Neuronal stem cell (in vitro differentiated cells): ENCODE measurements at regions not wholly inside any gene's neighbourhood (a gene's known extent, or its start where the extent isn't known, plus 50 kb on each side); places are given as distances from the start of the nearest gene placed in this dataset.
A peak's percentile ranks its signal among the peaks of the same experiment; 100 is the strongest.

Experiments
- DNase-seq: peaks from one replicate; pipeline ENCODE4 v3.0.0-alpha.2; 2013; ENCODE audit warnings: low spot score
- H2AFZ ChIP-seq: one replicate; pipeline ENCODE4 v1.6.1; 2013; ENCODE audit warnings: mild to moderate bottlenecking, low read length, inconsistent platforms
- H2AK5ac ChIP-seq: 2 replicates; pipeline ENCODE4 v1.6.1; 2013; ENCODE audit warnings: low read depth, mild to moderate bottlenecking, inconsistent platforms, low read length, moderate library complexity, mixed read lengths
- H2BK120ac ChIP-seq: 2 replicates; pipeline ENCODE4 v1.6.1; 2013; ENCODE audit warnings: low read depth, mild to moderate bottlenecking, inconsistent platforms, low read length, moderate library complexity, mixed read lengths
- H2BK12ac ChIP-seq: one replicate; pipeline ENCODE4 v1.6.1; 2013; ENCODE audit warnings: low read length, inconsistent platforms
- H2BK15ac ChIP-seq: 2 replicates; pipeline ENCODE4 v1.6.1; 2013; ENCODE audit warnings: mild to moderate bottlenecking, low read length, inconsistent platforms, mixed read lengths
- H2BK5ac ChIP-seq: one replicate; pipeline ENCODE4 v1.6.1; 2013; ENCODE audit warnings: inconsistent platforms, mild to moderate bottlenecking, low read length, moderate library complexity
- H3K14ac ChIP-seq: one replicate; pipeline ENCODE4 v1.6.1; 2013; ENCODE audit warnings: low read length, inconsistent platforms
- H3K18ac ChIP-seq: 2 replicates; pipeline ENCODE4 v1.6.1; 2013; ENCODE audit warnings: low read length, inconsistent platforms
- H3K23ac ChIP-seq: 2 replicates; pipeline ENCODE4 v1.6.1; 2013; ENCODE audit warnings: low read depth, mild to moderate bottlenecking, mixed read lengths, low read length, inconsistent platforms; ENCODE audit not compliant: poor library complexity
- H3K27ac ChIP-seq: replicated peaks from 3 replicates; pipeline ENCODE4 v1.5.1; 2013; ENCODE audit warnings: low read length, inconsistent platforms
- H3K27me3 ChIP-seq, 3 experiments: 2 replicates each; pipeline ENCODE4 v1.6.1; 2013; ENCODE audit warnings: low read length in 3 of 3, mild to moderate bottlenecking in 2 of 3, inconsistent platforms in 1 of 3, low read depth in 1 of 3, mixed read lengths in 1 of 3, moderate library complexity in 1 of 3; ENCODE audit not compliant: control insufficient read depth in 3 of 3, insufficient read depth in 3 of 3
- H3K36me3 ChIP-seq, 2 donors: replicated peaks in 1 of 2; 2 replicates each; pipeline ENCODE4 v1.6.1; 2013; ENCODE audit warnings: low read length in 2 of 2; ENCODE audit not compliant: control insufficient read depth in 2 of 2, insufficient read depth in 2 of 2
- H3K4ac ChIP-seq: 2 replicates; pipeline ENCODE4 v1.6.1; 2013; ENCODE audit warnings: inconsistent platforms, mild to moderate bottlenecking, low read length, moderate library complexity
- H3K4me1 ChIP-seq, 2 donors: 1 replicate in 1 of 2; 2 replicates in 1 of 2; pipeline ENCODE4 v1.6.1; 2013; ENCODE audit warnings: low read length in 2 of 2, low read depth in 1 of 2; ENCODE audit not compliant: control insufficient read depth in 2 of 2, insufficient read depth in 1 of 2
- H3K4me2 ChIP-seq: one replicate; pipeline ENCODE4 v1.6.1; 2013; ENCODE audit warnings: mild to moderate bottlenecking, low read length, inconsistent platforms; ENCODE audit not compliant: insufficient read depth, poor library complexity, severe bottlenecking
- H3K4me3 ChIP-seq, 2 donors: 2 replicates each; pipeline ENCODE4 v1.5.1; 2013; ENCODE audit warnings: low read length in 2 of 2, mild to moderate bottlenecking in 2 of 2, inconsistent platforms in 1 of 2, moderate library complexity in 1 of 2
- H3K79me1 ChIP-seq: one replicate; pipeline ENCODE4 v1.6.1; 2013; ENCODE audit warnings: low read depth, mild to moderate bottlenecking, inconsistent platforms, low read length, moderate library complexity
- H3K9ac ChIP-seq: one replicate; pipeline ENCODE4 v1.6.1; 2013; ENCODE audit warnings: mild to moderate bottlenecking, low read depth, low read length, inconsistent platforms; ENCODE audit not compliant: poor library complexity
- H3K9me3 ChIP-seq, 2 donors: replicated peaks in 1 of 2; 2 replicates each; pipeline versions ENCODE3 to v1.6.1; 2013; ENCODE audit warnings: low read length in 2 of 2, mild to moderate bottlenecking in 2 of 2, inconsistent platforms in 1 of 2, low read depth in 1 of 2, mixed read lengths in 1 of 2, moderate library complexity in 1 of 2; ENCODE audit not compliant: control insufficient read depth in 2 of 2, insufficient read depth in 1 of 2
- H4K8ac ChIP-seq: one replicate; pipeline ENCODE4 v1.6.1; 2013; ENCODE audit warnings: low read depth, mild to moderate bottlenecking, inconsistent platforms, low read length, moderate library complexity
- H4K91ac ChIP-seq: one replicate; pipeline ENCODE4 v1.6.1; 2013; ENCODE audit warnings: low read length, low read depth, mild to moderate bottlenecking, inconsistent platforms; ENCODE audit not compliant: poor library complexity
- WGBS, 2 donors: extraction: QIAGEN DNeasy Blood & Tissue Kit; methylation state at CpG; one replicate each; pipeline ENCODE4 v1.1.7; 2013; ENCODE audit warnings: missing lambda C conversion rate in 2 of 2, mixed read lengths in 1 of 2; ENCODE audit not compliant: insufficient read length in 2 of 2, insufficient replicate concordance in 1 of 2; ENCODE audit errors: extremely low coverage in 2 of 2; 5-methylcytosine and 5-hydroxymethylcytosine counted together

DNA sequence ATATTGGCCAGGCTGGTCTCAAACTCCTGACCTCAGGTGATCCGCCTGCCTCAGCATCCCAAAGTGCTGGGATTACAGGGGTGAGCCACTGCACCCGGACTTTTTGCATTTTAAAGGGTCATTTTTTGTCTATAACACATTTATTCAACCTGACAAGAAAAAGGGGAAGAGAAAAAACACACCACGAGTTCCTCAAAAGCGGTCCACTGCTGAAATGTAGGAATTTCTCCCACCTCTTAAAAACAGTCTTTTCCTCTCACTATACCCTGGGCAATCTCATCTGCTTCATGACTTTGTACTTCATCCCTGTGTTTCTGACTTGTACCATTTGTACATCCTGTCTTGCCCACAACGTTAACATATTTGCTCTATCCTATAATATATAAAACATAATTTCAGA is 413.3 kb upstream of the PTBP2 start:
- H3K27ac ChIP-seq = no peak overlapping the region
- no peaks in the 10 kb centered on the region for H3K9me3 ChIP-seq
- no peaks in the 10 kb centered on the region for H3K4me1 ChIP-seq
- H3K4me3 ChIP-seq = no peak overlapping the region
- no peak overlapping the region for H3K4me2 ChIP-seq
- no peak overlapping the region for H3K9ac ChIP-seq
- no peak overlapping the region for H3K23ac ChIP-seq
- no peak overlapping the region for H3K4ac ChIP-seq
- H2BK15ac ChIP-seq = no peak overlapping the region
- no peak overlapping the region for H3K14ac ChIP-seq
- no peak overlapping the region for H4K8ac ChIP-seq
- no peak overlapping the region for H2AFZ ChIP-seq
- no CpG with 5 or more reads among the region's 5 CpGs for WGBS, 2 donors
- no peaks in the 10 kb centered on the region for H3K79me1 ChIP-seq
- H3K27me3 ChIP-seq = no peaks in the 10 kb centered on the region
- no peaks in the 10 kb centered on the region for H3K36me3 ChIP-seq
- H2BK12ac ChIP-seq = no peak overlapping the region
- no peak overlapping the region for H3K18ac ChIP-seq
- H2AK5ac ChIP-seq = no peak overlapping the region
- no peak overlapping the region for H4K91ac ChIP-seq
- no peak for DNase-seq
- no peak overlapping the region for H2BK120ac ChIP-seq
- no peak overlapping the region for H2BK5ac ChIP-seq

DNA sequence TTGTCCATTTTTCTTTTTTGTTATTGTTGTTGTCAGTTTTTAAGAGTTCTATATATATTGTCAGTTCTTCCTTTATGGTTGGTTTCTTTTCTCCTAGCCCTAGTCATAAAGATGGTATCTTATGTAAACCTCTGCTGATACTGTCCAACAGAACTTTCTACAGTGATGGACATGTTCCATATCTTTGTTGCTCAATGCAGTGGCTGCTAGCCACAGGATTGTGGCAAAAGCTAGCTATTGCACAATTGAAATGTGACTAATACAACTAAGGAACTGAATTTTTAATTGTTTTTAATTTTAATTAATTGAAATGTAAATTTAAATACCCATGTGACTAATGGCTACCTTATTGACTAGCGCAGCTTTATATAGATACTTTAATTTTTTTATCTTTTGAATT is 411.8 kb upstream of the PTBP2 start:
- no peak overlapping the region for H4K91ac ChIP-seq
- H3K4me1 ChIP-seq = no peaks in the 10 kb centered on the region
- H3K23ac ChIP-seq = no peak overlapping the region
- H4K8ac ChIP-seq = no peak overlapping the region
- no peak overlapping the region for H3K14ac ChIP-seq
- WGBS, 2 donors = no CpG with 5 or more reads among the region's 1 CpG
- no peak for DNase-seq
- no peak overlapping the region for H2BK12ac ChIP-seq
- H2AFZ ChIP-seq = no peak overlapping the region
- H2BK120ac ChIP-seq = no peak overlapping the region
- H3K4ac ChIP-seq = no peak overlapping the region
- no peak overlapping the region for H3K4me2 ChIP-seq
- H3K9ac ChIP-seq = no peak overlapping the region
- no peaks in the 10 kb centered on the region for H3K79me1 ChIP-seq
- H3K27me3 ChIP-seq = no peaks in the 10 kb centered on the region
- no peak overlapping the region for H2BK5ac ChIP-seq
- no peak overlapping the region for H3K18ac ChIP-seq
- no peak overlapping the region for H3K4me3 ChIP-seq
- no peak overlapping the region for H2AK5ac ChIP-seq
- H2BK15ac ChIP-seq = no peak overlapping the region
- H3K36me3 ChIP-seq = no peaks in the 10 kb centered on the region
- H3K9me3 ChIP-seq = no peaks in the 10 kb centered on the region
- no peak overlapping the region for H3K27ac ChIP-seq

DNA sequence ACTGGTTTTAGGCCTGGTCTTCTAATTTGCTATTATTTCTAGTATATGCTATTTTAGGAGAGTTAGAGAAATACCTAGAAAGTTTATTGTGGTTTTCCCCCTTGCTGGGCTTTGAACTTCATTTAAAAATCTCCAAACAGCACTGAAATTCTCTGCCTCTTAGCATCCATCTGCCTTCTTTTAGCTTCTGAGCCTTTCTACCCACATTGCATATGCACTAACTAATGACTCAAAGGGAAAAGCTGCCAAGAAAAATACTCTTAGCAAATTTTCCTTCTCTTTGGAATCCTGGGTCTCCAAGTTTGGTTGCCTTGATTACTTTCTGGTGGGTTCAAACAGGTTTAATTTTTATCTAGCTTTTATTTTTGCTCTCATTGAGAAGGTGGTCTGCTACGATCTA is 408.4 kb upstream of the PTBP2 start:
- Histone ChIP-seq H3K4me1 (no peaks in the 10 kb centered on the region), H3K4me2 (no peak overlapping the region), H3K18ac (no peak overlapping the region), H3K27me3 (no peaks in the 10 kb centered on the region), H2BK12ac (no peak overlapping the region), H3K36me3 (no peaks in the 10 kb centered on the region), H2BK15ac (no peak overlapping the region), H4K8ac (no peak overlapping the region), H2AK5ac (no peak overlapping the region), H3K9me3 (no peaks in the 10 kb centered on the region), H3K14ac (no peak overlapping the region), H2BK5ac (no peak overlapping the region), H2BK120ac (no peak overlapping the region), H3K4me3 (no peak overlapping the region), H4K91ac (no peak overlapping the region), H3K27ac (no peak overlapping the region), H3K23ac (no peak overlapping the region), H2AFZ (no peak overlapping the region), H3K79me1 (no peaks in the 10 kb centered on the region), H3K9ac (no peak overlapping the region), H3K4ac (no peak overlapping the region)
- no CpG with 5 or more reads among the region's 1 CpG for WGBS, 2 donors
- no peak for DNase-seq

DNA sequence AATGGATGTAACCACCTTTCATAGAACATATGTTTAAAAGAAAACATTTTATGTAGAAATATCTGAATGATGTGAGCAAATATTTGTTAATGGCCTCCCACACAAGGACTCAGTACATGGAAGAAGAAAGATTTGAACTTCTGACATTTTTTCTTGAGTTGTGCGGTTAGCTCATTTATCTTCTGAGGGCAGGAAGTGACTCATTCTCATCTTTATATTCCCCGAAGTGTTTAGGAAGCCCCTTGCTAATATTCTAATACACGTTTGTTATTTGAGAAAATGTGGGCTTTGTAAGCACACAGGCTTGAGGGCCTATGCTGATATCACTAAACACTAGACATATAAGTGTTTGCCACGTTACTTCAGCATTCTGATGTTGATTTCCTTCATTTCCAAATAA is 392.5 kb upstream of the PTBP2 start:
- Histone ChIP-seq H2BK5ac (no peak overlapping the region), H3K4me1 (no peaks in the 10 kb centered on the region), H3K18ac (no peak overlapping the region), H2BK12ac (no peak overlapping the region), H3K79me1 (no peaks in the 10 kb centered on the region), H3K9me3 (no peaks in the 10 kb centered on the region), H3K4me2 (no peak overlapping the region), H4K8ac (no peak overlapping the region), H2BK120ac (no peak overlapping the region), H3K14ac (no peak overlapping the region), H3K27me3 (no peaks in the 10 kb centered on the region), H3K9ac (no peak overlapping the region), H4K91ac (no peak overlapping the region), H2BK15ac (no peak overlapping the region), H2AK5ac (no peak overlapping the region), H3K23ac (no peak overlapping the region), H3K4ac (no peak overlapping the region), H3K27ac (no peak overlapping the region), H3K36me3 (no peaks in the 10 kb centered on the region), H3K4me3 (no peak overlapping the region), H2AFZ (peak overlapping the region; percentile 19)
- WGBS, 2 donors = no CpG with 5 or more reads among the region's 4 CpGs
- no peak for DNase-seq
